Nephron progenitor cell (in vitro differentiated cells): ENCODE measurements at regions not wholly inside any gene's neighbourhood (a gene's known extent, or its start where the extent isn't known, plus 50 kb on each side); places are given as distances from the start of the nearest gene placed in this dataset.

ENCODE experiments used
- DNase-seq: peaks from one replicate; pipeline ENCODE4 v3.0.0; 2021
- H3K27ac Mint-ChIP-seq: 2 replicates; pipeline ENCODE4 v1.8.0; 2021; ENCODE audit warnings: mild to moderate bottlenecking, moderate library complexity, mixed read lengths
- H3K27me3 Mint-ChIP-seq: 2 replicates; pipeline ENCODE4 v1.8.0; 2021; ENCODE audit warnings: mild to moderate bottlenecking, low read depth, mixed read lengths; ENCODE audit not compliant: poor library complexity
- H3K36me3 Mint-ChIP-seq: 2 replicates; pipeline ENCODE4 v1.8.0; 2021; ENCODE audit warnings: low read depth, mixed read lengths
- H3K4me1 Mint-ChIP-seq: 2 replicates; pipeline ENCODE4 v1.8.0; 2021; ENCODE audit warnings: mixed read lengths
- H3K4me3 Mint-ChIP-seq: 2 replicates; pipeline ENCODE4 v1.8.0; 2021; ENCODE audit warnings: mild to moderate bottlenecking, moderate library complexity, mixed read lengths
- H3K9me3 Mint-ChIP-seq: 2 replicates; pipeline ENCODE4 v1.8.0; 2021; ENCODE audit warnings: mild to moderate bottlenecking, moderate library complexity, mixed read lengths
- TF ChIP-seq, protein P1 (sequence below): fragments of 200-600 bp; sonication (generic); IDR thresholded peaks from 2 replicates; pipeline ENCODE4 v1.5.0; 2021; ENCODE audit warnings: antibody characterized with exemption

DNA sequence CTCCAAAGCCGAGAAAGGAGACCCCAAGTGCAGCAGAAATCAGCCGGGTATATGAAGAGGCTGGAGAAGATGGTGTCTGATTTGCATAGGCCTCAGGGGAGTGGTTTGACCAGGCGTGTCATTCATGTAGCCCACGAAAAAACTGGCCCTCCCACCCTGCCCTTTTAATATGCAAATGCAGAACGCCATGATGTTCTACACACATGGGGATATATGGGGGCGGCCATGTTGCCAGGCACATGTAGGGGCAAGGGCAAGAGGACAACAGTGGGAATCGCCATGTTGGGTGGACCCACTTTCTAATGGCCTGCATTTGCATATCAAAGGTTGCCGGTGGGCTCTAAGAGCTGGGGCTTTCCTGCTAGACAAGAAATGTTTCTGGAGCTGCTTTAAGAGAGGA, 86.4 kb downstream of the ISX start:
- H3K27me3 Mint-ChIP-seq: peaks cover 84% of the 10 kb centered on the region
- TF ChIP-seq, protein P1, sequence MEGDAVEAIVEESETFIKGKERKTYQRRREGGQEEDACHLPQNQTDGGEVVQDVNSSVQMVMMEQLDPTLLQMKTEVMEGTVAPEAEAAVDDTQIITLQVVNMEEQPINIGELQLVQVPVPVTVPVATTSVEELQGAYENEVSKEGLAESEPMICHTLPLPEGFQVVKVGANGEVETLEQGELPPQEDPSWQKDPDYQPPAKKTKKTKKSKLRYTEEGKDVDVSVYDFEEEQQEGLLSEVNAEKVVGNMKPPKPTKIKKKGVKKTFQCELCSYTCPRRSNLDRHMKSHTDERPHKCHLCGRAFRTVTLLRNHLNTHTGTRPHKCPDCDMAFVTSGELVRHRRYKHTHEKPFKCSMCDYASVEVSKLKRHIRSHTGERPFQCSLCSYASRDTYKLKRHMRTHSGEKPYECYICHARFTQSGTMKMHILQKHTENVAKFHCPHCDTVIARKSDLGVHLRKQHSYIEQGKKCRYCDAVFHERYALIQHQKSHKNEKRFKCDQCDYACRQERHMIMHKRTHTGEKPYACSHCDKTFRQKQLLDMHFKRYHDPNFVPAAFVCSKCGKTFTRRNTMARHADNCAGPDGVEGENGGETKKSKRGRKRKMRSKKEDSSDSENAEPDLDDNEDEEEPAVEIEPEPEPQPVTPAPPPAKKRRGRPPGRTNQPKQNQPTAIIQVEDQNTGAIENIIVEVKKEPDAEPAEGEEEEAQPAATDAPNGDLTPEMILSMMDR: no peak
- no peak overlapping the region for H3K4me3 Mint-ChIP-seq
- peaks cover 11% of the 10 kb centered on the region for H3K4me1 Mint-ChIP-seq
- H3K9me3 Mint-ChIP-seq: no peaks in the 10 kb centered on the region
- H3K36me3 Mint-ChIP-seq: no peaks in the 10 kb centered on the region
- no peak overlapping the region for H3K27ac Mint-ChIP-seq
- no peak for DNase-seq

DNA sequence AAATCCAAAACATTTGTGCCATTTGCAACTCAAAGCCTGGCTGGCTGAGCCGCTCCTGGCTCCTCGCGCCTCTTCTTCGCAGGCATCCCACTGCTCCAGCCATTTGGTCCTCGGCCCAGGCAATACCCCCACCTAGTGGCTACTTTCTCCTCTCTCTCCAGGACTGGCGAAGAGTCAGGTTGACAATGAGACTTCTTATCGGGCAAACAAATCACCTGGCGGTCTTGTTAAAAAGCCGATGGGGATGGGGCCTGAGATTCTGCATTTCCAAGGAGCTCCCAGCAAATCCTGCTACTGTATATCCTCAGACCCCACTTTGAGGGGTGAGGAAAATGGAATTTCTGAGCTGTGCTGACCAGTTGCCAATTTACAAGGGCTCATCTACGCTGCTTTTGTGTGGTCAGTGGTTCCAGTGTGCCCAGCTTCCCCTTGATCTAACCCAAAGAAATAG, 89.0 kb downstream of the ISX start:
- Mint-ChIP-seq H3K36me3 (no peaks in the 10 kb centered on the region), H3K4me1 (peaks cover 6% of the 10 kb centered on the region), H3K9me3 (no peaks in the 10 kb centered on the region), H3K4me3 (no peak overlapping the region), H3K27ac (no peak overlapping the region), H3K27me3 (peaks cover 68% of the 10 kb centered on the region)
- TF ChIP-seq, protein P1: peak; percentile 76
- DNase-seq: peak; percentile 72

DNA sequence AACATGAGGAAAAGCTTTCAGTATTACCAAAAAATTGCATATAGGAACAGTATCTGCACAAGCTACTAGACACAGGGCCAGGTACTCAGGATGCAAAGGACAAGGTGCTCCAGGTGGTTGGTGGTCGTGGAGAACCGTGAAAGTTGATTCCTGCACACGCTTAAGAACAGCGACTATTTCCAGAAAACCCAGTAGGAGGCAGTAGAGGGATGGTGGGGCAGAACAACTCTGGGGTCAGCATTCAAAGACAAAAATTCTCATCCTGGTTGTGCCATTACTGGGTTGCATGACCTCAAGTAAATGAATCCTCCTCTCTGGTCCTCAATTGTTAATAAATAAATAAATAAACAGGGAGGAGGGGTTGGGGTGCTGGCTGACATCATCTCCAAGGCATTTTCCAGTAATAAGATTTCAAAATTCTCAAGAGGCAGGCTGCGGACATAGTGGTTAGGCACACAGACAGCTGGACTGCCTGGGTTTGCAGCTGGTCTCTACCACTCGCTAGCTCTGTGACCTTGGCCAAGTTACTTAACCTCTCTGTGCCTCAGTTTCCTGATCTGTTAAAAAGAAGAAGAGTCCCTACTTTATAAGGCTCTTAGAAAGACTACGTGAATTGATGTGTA, 89.6 kb downstream of the ISX start:
- Mint-ChIP-seq H3K36me3 (no peaks in the 10 kb centered on the region), H3K4me3 (no peak overlapping the region), H3K27me3 (peaks cover 67% of the 10 kb centered on the region), H3K27ac (no peak overlapping the region), H3K4me1 (peaks cover under 1% of the 10 kb centered on the region), H3K9me3 (no peaks in the 10 kb centered on the region)
- DNase-seq: no peak
- TF ChIP-seq, protein P1: no peak

DNA sequence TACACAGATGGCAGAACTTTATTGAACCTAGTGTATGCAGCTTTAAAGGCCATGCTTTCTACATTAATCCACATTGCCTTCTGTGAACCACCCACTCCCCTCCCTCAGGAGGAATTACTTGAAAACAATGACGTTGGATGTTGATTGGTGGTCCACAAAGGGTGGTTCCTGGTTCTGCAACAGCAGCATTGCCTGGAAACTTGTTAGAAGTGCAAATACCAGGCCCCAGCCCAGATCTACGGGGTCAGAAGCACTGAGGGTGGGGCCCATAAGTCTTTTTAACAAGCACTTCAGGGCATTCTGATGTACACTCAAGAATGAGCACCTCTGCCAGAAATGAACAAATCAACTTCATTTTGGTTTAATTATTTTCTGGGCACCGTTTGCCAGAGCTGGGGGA, 91.0 kb downstream of the ISX start:
- Mint-ChIP-seq H3K9me3 (no peaks in the 10 kb centered on the region), H3K36me3 (no peaks in the 10 kb centered on the region), H3K27ac (no peak overlapping the region), H3K27me3 (peaks cover 58% of the 10 kb centered on the region), H3K4me3 (no peak overlapping the region), H3K4me1 (no peaks in the 10 kb centered on the region)
- no peak for DNase-seq
- TF ChIP-seq, protein P1: no peak

DNA sequence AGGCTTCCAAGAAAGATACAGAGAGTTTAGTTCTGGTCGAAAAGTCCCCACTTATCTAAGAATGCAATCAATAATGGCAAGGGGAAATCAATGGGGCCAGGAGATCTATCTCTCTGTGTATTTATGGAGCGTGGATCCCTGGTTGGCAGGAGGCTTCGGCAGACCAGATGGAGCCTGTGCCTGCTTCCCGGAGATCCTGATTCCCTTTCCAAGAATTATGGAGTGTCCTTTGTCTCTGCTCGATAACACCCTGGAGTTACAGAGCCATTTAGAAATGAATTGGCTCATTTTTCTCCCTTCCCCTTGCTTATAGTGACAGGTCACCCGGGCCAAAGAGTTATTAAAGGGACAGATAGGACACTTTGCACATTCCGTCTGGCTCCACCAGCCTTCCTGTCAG, 92.4 kb downstream of the ISX start:
- H3K4me1 Mint-ChIP-seq: no peaks in the 10 kb centered on the region
- H3K36me3 Mint-ChIP-seq: no peaks in the 10 kb centered on the region
- H3K27ac Mint-ChIP-seq: no peak overlapping the region
- no peak for DNase-seq
- H3K4me3 Mint-ChIP-seq: no peak overlapping the region
- H3K27me3 Mint-ChIP-seq: peaks cover 58% of the 10 kb centered on the region
- H3K9me3 Mint-ChIP-seq: no peaks in the 10 kb centered on the region
- TF ChIP-seq, protein P1: no peak

DNA sequence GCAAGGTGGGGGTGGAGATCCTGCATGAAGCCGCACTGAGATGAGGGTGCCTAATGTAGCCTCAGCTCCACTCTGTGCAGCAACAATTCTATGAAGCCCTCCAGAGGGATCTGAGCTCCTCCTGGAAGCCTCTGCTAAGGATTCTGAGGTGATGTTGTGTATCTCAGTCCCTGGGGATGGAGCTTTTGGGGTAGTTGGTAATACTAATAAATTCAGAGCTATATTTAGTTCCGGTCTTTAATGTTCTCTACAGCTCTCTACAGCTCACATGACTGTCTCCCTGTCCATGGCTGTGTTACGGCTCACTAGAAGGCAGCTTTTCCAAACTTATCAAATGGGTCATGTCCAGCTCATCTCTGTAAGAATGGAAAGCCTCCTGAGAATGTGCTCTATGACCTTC, 93.4 kb downstream of the ISX start:
- Mint-ChIP-seq H3K27me3 (peaks cover 51% of the 10 kb centered on the region), H3K4me1 (no peaks in the 10 kb centered on the region), H3K27ac (no peak overlapping the region), H3K9me3 (peaks cover 9% of the 10 kb centered on the region), H3K36me3 (no peaks in the 10 kb centered on the region), H3K4me3 (no peak overlapping the region)
- TF ChIP-seq, protein P1: no peak
- no peak for DNase-seq
